A549 (cell line): ENCODE measurements at regions not wholly inside any gene's neighbourhood (a gene's known extent, or its start where the extent isn't known, plus 50 kb on each side); places are given as distances from the start of the nearest gene placed in this dataset.

ENCODE experiments used
- ATAC-seq, 2 experiments: fragments of 200-7000 bp in 1 of 2; fragments of >200 bp in 1 of 2; cut with Nextera tagmentation in 1 of 2; cut with Tn5 transposase in 1 of 2; 3 replicates each; pipeline versions ENCODE4 v1.8.0 to v1.9.1; 2018 to 2020; ENCODE audit warnings: mild to moderate bottlenecking in 1 of 2, moderate library complexity in 1 of 2
- CTCF ChIA-PET: fragments of 300-600 bp; sonication (Branson Sonifier 250); formaldehyde crosslinking; extraction: SDS; loops from one replicate; lab custom pipeline; 2021; ENCODE audit warnings: antibody characterized with exemption, inconsistent platforms; lab: Yijun Ruan, JAX
- POLR2A ChIA-PET: fragments of 350-600 bp; formaldehyde crosslinking; extraction: SDS; loops from one replicate; lab custom pipeline; 2021; ENCODE audit warnings: antibody characterized with exemption, inconsistent platforms; lab: Yijun Ruan, JAX
- DNase-seq, 2 experiments: peaks; one replicate each; pipeline versions ENCODE4 v3.0.0 to v3.0.0-alpha.2; 2011 to 2016; ENCODE audit warnings: low read depth in 1 of 2, low spot score in 1 of 2
- FAIRE-seq: peaks from 2 replicates; lab custom pipeline; 2011; peaks lifted over from hg19 to GRCh38; lab: Jason Lieb, UNC
- H3K27ac ChIP-seq, 2 experiments: fragments of >200 bp; sonication (Bioruptor Twin); formaldehyde crosslinking; 3 replicates each; pipeline ENCODE4 v1.5.1; 2016 to 2017
- H3K4me1 ChIP-seq: fragments of >200 bp; sonication (Bioruptor Twin); formaldehyde crosslinking; 3 replicates; pipeline ENCODE4 v1.6.1; 2016
- H3K4me2 ChIP-seq: fragments of >200 bp; sonication (Bioruptor Twin); formaldehyde crosslinking; 3 replicates; pipeline ENCODE4 v1.6.1; 2016
- H3K4me3 ChIP-seq: fragments of >200 bp; sonication (Bioruptor Twin); formaldehyde crosslinking; 3 replicates; pipeline ENCODE4 v1.5.1; 2016
- H3K9me3 ChIP-seq: fragments of >200 bp; sonication (Bioruptor Twin); formaldehyde crosslinking; 3 replicates; pipeline ENCODE4 v1.6.1; 2016
- CBX2 ChIP-seq: fragments of 200-600 bp; sonication (generic); IDR thresholded peaks from 2 replicates; pipeline ENCODE4 v1.6.1; 2016; ENCODE audit warnings: low read depth, mild to moderate bottlenecking, borderline replicate concordance
- CBX8 ChIP-seq: fragments of 200-600 bp; sonication (generic); IDR thresholded peaks from 2 replicates; pipeline ENCODE4 v1.6.1; 2016
- CEBPB ChIP-seq, 2 experiments: fragments of >200 bp in 1 of 2; sonication (Bioruptor Twin) in 1 of 2; formaldehyde crosslinking in 1 of 2; IDR thresholded peaks; 2 replicates each; pipeline ENCODE4 v1.6.1; 2012 to 2016
- CHD4 ChIP-seq: fragments of 200-600 bp; sonication (generic); IDR thresholded peaks from 2 replicates; pipeline ENCODE4 v1.6.1; 2016; ENCODE audit warnings: antibody characterized with exemption, mild to moderate bottlenecking, borderline replicate concordance
- EHF ChIP-seq: fragments of 250-450 bp; sonication (Bioruptor Pico); IDR thresholded peaks from 2 replicates; pipeline ENCODE4 v1.5.0; 2020; ENCODE audit warnings: mild to moderate bottlenecking
- EP300 ChIP-seq, 2 experiments: fragments of >200 bp; sonication (Bioruptor Twin); formaldehyde crosslinking; IDR thresholded peaks; 2 replicates in 1 of 2; 3 replicates in 1 of 2; pipeline ENCODE4 v1.6.1; 2016 to 2017
- ESRRA ChIP-seq: fragments of 150-350 bp; IDR thresholded peaks from 2 replicates; pipeline ENCODE4 v1.6.1; 2014; ENCODE audit warnings: mild to moderate bottlenecking, low read length, borderline replicate concordance
- GATA3 ChIP-seq: IDR thresholded peaks from 2 replicates; pipeline ENCODE4 v1.6.1; 2012; ENCODE audit warnings: borderline replicate concordance
- HMGXB4 ChIP-seq: fragments of 250-450 bp; sonication (Bioruptor Pico); IDR thresholded peaks from 2 replicates; pipeline ENCODE4 v1.5.0; 2021; ENCODE audit warnings: mild to moderate bottlenecking, moderate library complexity, borderline replicate concordance
- HOXB5 ChIP-seq: fragments of 250-450 bp; sonication (Bioruptor Pico); IDR thresholded peaks from 2 replicates; pipeline ENCODE4 v1.5.0; 2020; ENCODE audit warnings: mild to moderate bottlenecking, moderate library complexity
- KDM5A ChIP-seq: fragments of 200-600 bp; sonication (generic); IDR thresholded peaks from 2 replicates; pipeline ENCODE4 v1.6.1; 2016; ENCODE audit warnings: antibody characterized with exemption, mild to moderate bottlenecking
- MAFK ChIP-seq: fragments of 450-650 bp; IDR thresholded peaks from 2 replicates; pipeline ENCODE4 v1.6.1; 2014; ENCODE audit not compliant: partially characterized antibody
- MAZ ChIP-seq: fragments of 150-350 bp; IDR thresholded peaks from 2 replicates; pipeline ENCODE4 v1.6.1; 2014; ENCODE audit warnings: antibody characterized with exemption, low read depth, low read length, borderline replicate concordance
- MYC ChIP-seq: IDR thresholded peaks from 2 replicates; pipeline ENCODE4 v1.6.1; 2012; ENCODE audit warnings: mild to moderate bottlenecking, inconsistent platforms, low read length, improper control_type of control experiment, borderline replicate concordance
- NFE2L2 ChIP-seq: fragments of 150-350 bp; conservative IDR thresholded peaks from 2 replicates; pipeline ENCODE4 v1.6.1; 2014; ENCODE audit warnings: low read length
- NPAS2 ChIP-seq: fragments of 250-450 bp; sonication (Bioruptor Pico); IDR thresholded peaks from 2 replicates; pipeline ENCODE4 v1.8.0; 2022; ENCODE audit warnings: mild to moderate bottlenecking, moderate library complexity, borderline replicate concordance
- PHF8 ChIP-seq: fragments of 200-600 bp; sonication (generic); IDR thresholded peaks from 2 replicates; pipeline ENCODE4 v1.6.1; 2016; ENCODE audit warnings: low read depth, mild to moderate bottlenecking, antibody characterized with exemption, moderate library complexity, borderline replicate concordance
- POLR2A ChIP-seq: IDR thresholded peaks from 2 replicates; pipeline ENCODE4 v1.6.1; 2012; ENCODE audit warnings: mild to moderate bottlenecking, low read length
- POLR2AphosphoS2 ChIP-seq: conservative IDR thresholded peaks from 2 replicates; pipeline ENCODE4 v1.6.1; 2012; ENCODE audit warnings: low read length, improper control_type of control experiment, inconsistent platforms
- RFX5 ChIP-seq: fragments of 450-650 bp; IDR thresholded peaks from 2 replicates; pipeline ENCODE4 v1.7.1; 2014; ENCODE audit warnings: antibody characterized with exemption, mild to moderate bottlenecking, moderate library complexity
- RNF2 ChIP-seq: fragments of 200-600 bp; sonication (generic); IDR thresholded peaks from 2 replicates; pipeline ENCODE4 v1.6.1; 2016; ENCODE audit warnings: low read depth, mild to moderate bottlenecking, antibody characterized with exemption, moderate library complexity, borderline replicate concordance
- SREBF2 ChIP-seq: fragments of 450-650 bp; IDR thresholded peaks from 2 replicates; pipeline ENCODE4 v1.6.1; 2014; ENCODE audit warnings: mild to moderate bottlenecking, moderate library complexity
- TP53 ChIP-seq: fragments of 250-450 bp; sonication (Bioruptor Pico); IDR thresholded peaks from 2 replicates; pipeline ENCODE4 v1.5.0; 2021; ENCODE audit warnings: mild to moderate bottlenecking, moderate library complexity
- ZSCAN20 ChIP-seq: fragments of 250-450 bp; sonication (Bioruptor Pico); IDR thresholded peaks from 2 replicates; pipeline ENCODE4 v1.8.0; 2022; ENCODE audit warnings: mild to moderate bottlenecking, moderate library complexity
- WGBS: methylation state at CpG from one replicate; pipeline ENCODE4 v1.1.6; 2017; ENCODE audit errors: missing lambda C conversion rate; 5-methylcytosine and 5-hydroxymethylcytosine counted together
- TF ChIP-seq, protein P1 (sequence below): fragments of >200 bp; sonication (Bioruptor Twin); formaldehyde crosslinking; IDR thresholded peaks from 2 replicates; pipeline ENCODE4 v1.6.1; 2016
- TF ChIP-seq, protein P2 (sequence below): fragments of 250-450 bp; sonication (Bioruptor Pico); IDR thresholded peaks from 2 replicates; pipeline ENCODE4 v1.5.0; 2020; ENCODE audit warnings: low read depth, mild to moderate bottlenecking, moderate library complexity

DNA sequence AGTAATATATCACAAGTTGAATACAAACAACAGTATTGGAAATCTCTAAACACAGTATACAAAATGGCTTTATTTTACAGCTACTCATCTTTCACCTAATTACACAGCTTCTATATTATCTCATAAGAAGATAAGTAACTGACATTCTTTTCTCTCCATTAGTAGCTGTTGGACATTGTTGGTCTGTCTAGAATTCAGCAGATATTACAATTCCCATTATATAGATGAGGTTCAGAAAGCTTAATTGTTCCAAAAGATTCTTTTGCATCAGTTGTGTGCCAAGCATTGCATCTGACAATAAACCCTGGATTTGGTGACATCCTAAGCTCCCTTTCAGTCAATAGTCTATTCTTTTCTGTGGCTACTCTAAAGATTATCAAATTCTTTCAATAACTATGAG is 187.0 kb downstream of the NTMT2 start:
- ChIA-PET CTCF (no interaction called here), POLR2A (no interaction called here)
- Histone ChIP-seq H3K27ac (no peak overlapping the region), H3K9me3 (no peaks in the 10 kb centered on the region), H3K4me3 (no peak overlapping the region), H3K4me2 (no peak overlapping the region), H3K4me1 (no peaks in the 10 kb centered on the region)
- TF ChIP-seq CBX8: no peak
- TF ChIP-seq CEBPB (IDR thresholded peaks at IDR 0.05): no peak
- TF ChIP-seq RFX5: no peak
- TF ChIP-seq, protein P1, sequence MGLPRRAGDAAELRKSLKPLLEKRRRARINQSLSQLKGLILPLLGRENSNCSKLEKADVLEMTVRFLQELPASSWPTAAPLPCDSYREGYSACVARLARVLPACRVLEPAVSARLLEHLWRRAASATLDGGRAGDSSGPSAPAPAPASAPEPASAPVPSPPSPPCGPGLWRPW: no peak
- ATAC-seq: no peak
- DNase-seq: no peak
- FAIRE-seq: no peak

- CTCF ChIA-PET: no interaction called here
- Histone ChIP-seq H3K4me2 (no peak overlapping the region), H3K9me3 (no peaks in the 10 kb centered on the region), H3K4me3 (no peak overlapping the region), H3K27ac (no peak overlapping the region), H3K4me1 (no peaks in the 10 kb centered on the region)
- DNase-seq: no peak
- 7% methylated on average over 6 of the region's 6 CpGs for WGBS
- no peak for FAIRE-seq
- TF ChIP-seq HOXB5 (CRISPR knock-in tag) (no peak), CEBPB (IDR thresholded peaks at IDR 0.05) (no peak), CHD4 (no peak), MAFK (no peak), ZSCAN20 (no peak), TP53 (CRISPR knock-in tag) (no peak), NFE2L2 (no peak), PHF8 (no peak), KDM5A (no peak), SREBF2 (no peak), HMGXB4 (CRISPR knock-in tag) (no peak), POLR2A (no peak), MAZ (no peak), ESRRA (no peak), GATA3 (no peak), NPAS2 (CRISPR knock-in tag) (no peak), RNF2 (no peak)
- TF ChIP-seq, protein P2, sequence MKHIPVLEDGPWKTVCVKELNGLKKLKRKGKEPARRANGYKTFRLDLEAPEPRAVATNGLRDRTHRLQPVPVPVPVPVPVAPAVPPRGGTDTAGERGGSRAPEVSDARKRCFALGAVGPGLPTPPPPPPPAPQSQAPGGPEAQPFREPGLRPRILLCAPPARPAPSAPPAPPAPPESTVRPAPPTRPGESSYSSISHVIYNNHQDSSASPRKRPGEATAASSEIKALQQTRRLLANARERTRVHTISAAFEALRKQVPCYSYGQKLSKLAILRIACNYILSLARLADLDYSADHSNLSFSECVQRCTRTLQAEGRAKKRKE: no peak
- ATAC-seq: no peak
- POLR2A ChIA-PET: no interaction called here
Measured at GRCh38 chr1:170337413-170337994, 191.7 kb downstream of the NTMT2 start.

DNA sequence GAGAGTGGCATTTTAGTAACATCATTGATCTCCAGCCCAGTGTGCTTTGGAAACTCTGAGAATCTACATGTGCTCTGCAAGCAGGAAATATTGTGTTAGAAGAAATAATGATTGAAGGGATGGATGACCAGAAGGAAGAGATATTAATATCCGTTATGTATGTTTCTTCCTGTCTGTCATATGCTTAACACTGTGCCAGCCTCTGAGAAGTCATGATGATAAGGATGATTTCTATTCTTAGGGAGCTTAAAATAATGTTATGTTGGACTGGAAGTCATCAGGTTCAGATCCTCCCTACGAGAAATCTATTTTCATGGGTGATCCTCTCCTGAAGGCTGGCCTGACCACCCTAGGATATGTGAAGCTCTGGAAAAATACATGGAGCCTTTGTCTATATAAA is 192.4 kb upstream of the GORAB start:
- Histone ChIP-seq H3K4me3 (no peak overlapping the region), H3K27ac (no peak overlapping the region), H3K9me3 (no peaks in the 10 kb centered on the region), H3K4me2 (no peak overlapping the region), H3K4me1 (no peaks in the 10 kb centered on the region)
- CTCF ChIA-PET: interaction anchor here (1.3 kb wide), 1 partner anchor 20 kb away, joined by 3 read pairs; no protein-coding TSS in a partner anchor
- no peak for DNase-seq
- ATAC-seq: no peak
- FAIRE-seq: no peak
- TF ChIP-seq POLR2AphosphoS2 (no peak), CBX8 (no peak), PHF8 (no peak), EP300 (IDR thresholded peaks at IDR 0.05) (no peak), CBX2 (no peak), ZSCAN20 (no peak), MYC (no peak), CHD4 (no peak), EHF (CRISPR knock-in tag) (no peak)
- WGBS: 3% methylated on average over 2 of the region's 2 CpGs
- POLR2A ChIA-PET: no interaction called here
